ENCODE measurements at regions not wholly inside any gene's neighbourhood (a gene's known extent, or its start where the extent isn't known, plus 50 kb on each side); places are given as distances from the start of the nearest gene placed in this dataset.

DNA sequence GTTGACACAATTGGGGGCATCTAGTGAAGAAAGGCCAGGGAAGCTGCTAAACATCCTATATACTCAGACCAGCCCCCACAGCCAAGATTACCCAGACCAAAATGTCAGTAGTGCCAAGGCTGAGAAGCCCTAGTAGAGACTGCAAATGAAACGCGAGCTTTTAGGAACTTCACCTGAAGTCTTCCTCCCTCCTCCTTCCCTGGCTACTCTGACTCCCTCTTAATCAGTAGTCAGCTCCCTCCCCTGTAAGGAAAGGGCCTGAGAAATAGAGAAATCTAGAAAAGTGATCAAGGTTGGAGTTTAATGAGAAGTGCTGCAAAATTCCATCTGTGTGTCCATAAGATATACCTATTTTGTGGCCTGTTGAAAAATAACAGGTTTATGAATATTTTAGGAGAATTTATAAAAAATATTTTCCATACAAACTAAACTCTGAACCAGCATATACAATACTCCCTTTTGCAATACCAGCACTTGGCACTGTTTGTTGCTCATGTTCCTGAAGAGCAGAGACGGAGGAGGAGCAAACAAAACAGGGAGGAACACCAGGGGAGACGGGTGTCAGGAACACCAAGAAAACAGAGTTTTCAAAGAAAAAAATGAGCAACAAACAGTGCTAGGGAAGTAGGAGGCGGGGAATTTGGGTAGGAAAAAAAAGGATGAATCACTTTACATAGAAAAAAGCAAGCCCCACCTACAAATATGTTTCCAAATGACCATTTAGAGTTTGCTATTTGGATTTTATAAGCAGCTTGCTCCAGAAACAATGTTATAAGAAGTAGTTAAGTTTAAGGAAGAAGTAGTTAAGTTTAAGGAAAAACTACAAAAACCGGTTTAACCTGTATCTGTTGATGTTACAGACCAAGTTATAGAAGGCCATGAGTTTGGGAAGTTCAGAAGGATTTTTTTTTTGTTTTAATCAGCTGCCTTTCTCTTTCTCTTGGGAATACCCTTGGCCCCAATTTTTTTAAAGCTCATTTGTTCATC is 282.1 kb upstream of the GRIP1 start:
- no peak for TF ChIP-seq POLR2AphosphoS5 (IDR thresholded peaks at IDR 0.05; ENCODE audit: insufficient read depth, low read depth, low read length)
- no peak for TF ChIP-seq CTCF (IDR thresholded peaks at IDR 0.05; ENCODE audit: extremely low read depth in 1 of 2, insufficient read depth in 1 of 2, low read depth in 1 of 2, low read length in 2 of 2)
- no peak for TF ChIP-seq POLR2A (IDR thresholded peaks at IDR 0.05; ENCODE audit: low read depth, low read length)
- no peak for TF ChIP-seq MAX (IDR thresholded peaks at IDR 0.05; ENCODE audit: insufficient read depth, insufficient read length)
- no peak for TF ChIP-seq EZH2 (IDR thresholded peaks at IDR 0.05; ENCODE audit: borderline replicate concordance, low read depth, low read length, severe bottlenecking)
